Natural killer cell (primary cell): ENCODE measurements at regions not wholly inside any gene's neighbourhood (a gene's known extent, or its start where the extent isn't known, plus 50 kb on each side); places are given as distances from the start of the nearest gene placed in this dataset.

ENCODE experiments used
- ATAC-seq, 3 donors: fragments of 150-1000 bp in 2 of 3; fragments of 200-7000 bp in 1 of 3; cut with Tn5 transposase; 1 replicate in 1 of 3; 2 replicates in 2 of 3; pipeline ENCODE4 v1.10.0; 2021; ENCODE audit warnings: mild to moderate bottlenecking in 2 of 3, moderate library complexity in 2 of 3
- DNase-seq, 2 donors: peaks; one replicate each; pipeline versions ENCODE4 v3.0.0 to v3.0.0-alpha.2; 2013 to 2021; ENCODE audit warnings: mixed read lengths in 1 of 2
- H3K27ac ChIP-seq: one replicate; pipeline ENCODE4 v1.5.1; 2013; ENCODE audit warnings: mild to moderate bottlenecking, low read length
- H3K27me3 ChIP-seq: one replicate; pipeline ENCODE4 v1.6.1; 2013; ENCODE audit warnings: low read length; ENCODE audit not compliant: control insufficient read depth, insufficient read depth
- H3K36me3 ChIP-seq: one replicate; pipeline ENCODE4 v1.6.1; 2013; ENCODE audit warnings: low read length; ENCODE audit not compliant: control insufficient read depth, insufficient read depth
- H3K4me1 ChIP-seq: one replicate; pipeline ENCODE4 v1.6.1; 2013; ENCODE audit warnings: low read length; ENCODE audit not compliant: control insufficient read depth, insufficient read depth
- H3K4me3 ChIP-seq: one replicate; pipeline ENCODE4 v1.5.1; 2013; ENCODE audit warnings: low read length
- H3K9me3 ChIP-seq: one replicate; pipeline ENCODE4 v1.6.1; 2013; ENCODE audit warnings: low read length; ENCODE audit not compliant: control insufficient read depth, insufficient read depth
- H3K27ac Mint-ChIP-seq, 2 donors: one replicate each; pipeline ENCODE4 v1.8.0; 2022; ENCODE audit warnings: mild to moderate bottlenecking in 2 of 2, mixed read lengths in 2 of 2, moderate library complexity in 1 of 2
- H3K27me3 Mint-ChIP-seq, 2 donors: one replicate each; pipeline ENCODE4 v1.8.0; 2022; ENCODE audit warnings: low read depth in 2 of 2, mixed read lengths in 2 of 2
- H3K36me3 Mint-ChIP-seq: one replicate; pipeline ENCODE4 v1.8.0; 2022; ENCODE audit warnings: mixed read lengths
- H3K4me1 Mint-ChIP-seq, 2 donors: one replicate each; pipeline ENCODE4 v1.8.0; 2022; ENCODE audit warnings: mixed read lengths in 2 of 2
- H3K4me3 Mint-ChIP-seq: one replicate; pipeline ENCODE4 v1.8.0; 2022; ENCODE audit warnings: mild to moderate bottlenecking, moderate library complexity, mixed read lengths
- H3K9me3 Mint-ChIP-seq, 2 donors: one replicate each; pipeline ENCODE4 v1.8.0; 2022; ENCODE audit warnings: mixed read lengths in 2 of 2
- WGBS: methylation state at CpG from one replicate; pipeline ENCODE4 v1.1.7; 2013; ENCODE audit warnings: missing lambda C conversion rate; ENCODE audit not compliant: insufficient coverage; 5-methylcytosine and 5-hydroxymethylcytosine counted together
- intact Hi-C: fragments of 100-400 bp; cut with micrococcal nuclease; formaldehyde crosslinking; loops from one replicate; pipeline ENCODE4 v1.14.2; 2022
- TF ChIP-seq, protein P1 (sequence below): fragments of 200-600 bp; IDR thresholded peaks from one replicate; pipeline ENCODE4 v1.8.0; 2022; ENCODE audit warnings: antibody characterized with exemption

DNA sequence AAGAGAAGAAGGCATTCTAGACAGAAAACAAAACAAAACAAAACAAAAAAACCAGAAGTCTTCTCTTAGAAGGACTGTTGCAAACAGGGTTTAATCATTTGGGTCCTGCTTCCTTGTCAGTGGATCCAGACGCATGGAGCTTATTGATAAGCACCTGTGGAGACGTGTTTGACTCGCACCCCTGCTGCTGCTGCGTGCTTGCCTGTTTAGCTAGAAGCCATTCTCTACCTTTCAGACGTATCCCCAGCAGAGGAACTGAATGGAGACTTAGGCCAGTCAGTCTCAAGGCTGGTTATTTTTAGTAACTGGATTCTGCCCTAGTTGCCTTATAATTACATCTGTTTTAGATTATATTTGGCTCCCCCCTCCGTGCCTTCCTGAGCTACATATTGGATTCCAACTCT, 186.1 kb upstream of the EEA1 start:
- Mint-ChIP-seq H3K27ac (no peak overlapping the region), H3K4me1 (no peaks in the 10 kb centered on the region), H3K27me3 (peaks cover 4 to 12% of the 10 kb centered on the region in 2 donors), H3K9me3 (no peaks in the 10 kb centered on the region), H3K36me3 (no peaks in the 10 kb centered on the region), H3K4me3 (no peak overlapping the region)
- TF ChIP-seq, protein P1, sequence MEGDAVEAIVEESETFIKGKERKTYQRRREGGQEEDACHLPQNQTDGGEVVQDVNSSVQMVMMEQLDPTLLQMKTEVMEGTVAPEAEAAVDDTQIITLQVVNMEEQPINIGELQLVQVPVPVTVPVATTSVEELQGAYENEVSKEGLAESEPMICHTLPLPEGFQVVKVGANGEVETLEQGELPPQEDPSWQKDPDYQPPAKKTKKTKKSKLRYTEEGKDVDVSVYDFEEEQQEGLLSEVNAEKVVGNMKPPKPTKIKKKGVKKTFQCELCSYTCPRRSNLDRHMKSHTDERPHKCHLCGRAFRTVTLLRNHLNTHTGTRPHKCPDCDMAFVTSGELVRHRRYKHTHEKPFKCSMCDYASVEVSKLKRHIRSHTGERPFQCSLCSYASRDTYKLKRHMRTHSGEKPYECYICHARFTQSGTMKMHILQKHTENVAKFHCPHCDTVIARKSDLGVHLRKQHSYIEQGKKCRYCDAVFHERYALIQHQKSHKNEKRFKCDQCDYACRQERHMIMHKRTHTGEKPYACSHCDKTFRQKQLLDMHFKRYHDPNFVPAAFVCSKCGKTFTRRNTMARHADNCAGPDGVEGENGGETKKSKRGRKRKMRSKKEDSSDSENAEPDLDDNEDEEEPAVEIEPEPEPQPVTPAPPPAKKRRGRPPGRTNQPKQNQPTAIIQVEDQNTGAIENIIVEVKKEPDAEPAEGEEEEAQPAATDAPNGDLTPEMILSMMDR = no peak
- H3K27me3 ChIP-seq = no peaks in the 10 kb centered on the region
- H3K27ac ChIP-seq = no peak overlapping the region
- no peak for ATAC-seq
- no peaks in the 10 kb centered on the region for H3K36me3 ChIP-seq
- DNase-seq = no peak
- H3K9me3 ChIP-seq = no peaks in the 10 kb centered on the region
- intact Hi-C loops = no loop called here
- WGBS = 74% methylated on average over 6 of the region's 6 CpGs
- no peak overlapping the region for H3K4me3 ChIP-seq
- H3K4me1 ChIP-seq = no peaks in the 10 kb centered on the region

DNA sequence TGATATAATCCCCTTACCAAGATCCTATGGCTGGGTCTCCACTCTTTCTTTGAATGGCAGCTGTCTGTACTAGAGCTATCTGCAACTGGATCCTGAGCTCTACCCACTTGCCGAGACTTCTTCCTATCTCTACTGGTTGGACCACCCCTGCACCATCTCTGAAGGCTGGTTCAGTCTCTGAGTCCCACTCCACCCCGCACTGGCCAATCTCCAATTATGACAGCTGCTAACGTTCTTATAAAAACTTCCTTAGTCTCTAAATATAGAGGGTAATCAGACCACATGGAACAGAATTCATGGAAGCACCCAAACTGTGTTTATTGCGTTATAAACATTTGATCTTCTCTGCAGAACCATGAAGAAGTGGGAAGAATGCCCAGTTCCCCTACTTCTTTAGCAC, 186.6 kb upstream of the EEA1 start:
- intact Hi-C loops = no loop called here
- no peaks in the 10 kb centered on the region for H3K27me3 ChIP-seq
- no peaks in the 10 kb centered on the region for H3K9me3 ChIP-seq
- no peak for ATAC-seq
- no peak overlapping the region for H3K4me3 Mint-ChIP-seq
- H3K4me3 ChIP-seq = no peak overlapping the region
- TF ChIP-seq, protein P1 = no peak
- no peaks in the 10 kb centered on the region for H3K4me1 ChIP-seq
- H3K27ac ChIP-seq = no peak overlapping the region
- H3K4me1 Mint-ChIP-seq = no peaks in the 10 kb centered on the region
- WGBS = 82% methylated on average over 4 of the region's 4 CpGs
- no peaks in the 10 kb centered on the region for H3K9me3 Mint-ChIP-seq
- H3K27ac Mint-ChIP-seq = no peak overlapping the region
- H3K36me3 Mint-ChIP-seq = no peaks in the 10 kb centered on the region
- H3K27me3 Mint-ChIP-seq = peaks cover 4 to 12% of the 10 kb centered on the region in 2 donors
- DNase-seq = no peak
- H3K36me3 ChIP-seq = no peaks in the 10 kb centered on the region

DNA sequence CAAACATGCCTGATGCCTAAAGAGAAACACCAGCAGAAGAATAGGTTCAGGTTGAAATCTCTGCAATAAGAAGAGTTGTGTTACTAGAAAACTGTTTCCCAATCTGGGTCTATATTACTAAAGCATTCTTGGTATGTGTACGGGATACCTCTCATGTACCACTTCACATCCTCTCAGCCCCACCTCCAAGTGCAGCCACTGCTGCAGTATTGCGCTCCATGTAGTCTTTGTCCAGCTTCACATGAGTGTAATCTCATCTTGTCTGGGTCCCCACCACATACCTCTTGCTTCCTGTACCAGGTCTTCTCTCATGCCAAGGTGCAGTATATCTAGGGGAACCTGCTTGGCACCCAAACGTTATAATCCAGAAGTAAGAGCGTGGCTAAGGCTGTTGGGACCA, 187.5 kb upstream of the EEA1 start:
- no peaks in the 10 kb centered on the region for H3K9me3 Mint-ChIP-seq
- WGBS = 80% methylated on average over 4 of the region's 4 CpGs
- no peak overlapping the region for H3K27ac Mint-ChIP-seq
- DNase-seq = no peak
- H3K27me3 ChIP-seq = no peaks in the 10 kb centered on the region
- H3K27me3 Mint-ChIP-seq = peaks cover 4 to 12% of the 10 kb centered on the region in 2 donors
- H3K36me3 ChIP-seq = no peaks in the 10 kb centered on the region
- ATAC-seq = no peak
- no peak overlapping the region for H3K4me3 Mint-ChIP-seq
- no peak overlapping the region for H3K27ac ChIP-seq
- H3K36me3 Mint-ChIP-seq = no peaks in the 10 kb centered on the region
- intact Hi-C loops = no loop called here
- TF ChIP-seq, protein P1 = no peak
- H3K4me1 ChIP-seq = no peaks in the 10 kb centered on the region
- H3K9me3 ChIP-seq = no peaks in the 10 kb centered on the region
- H3K4me3 ChIP-seq = no peak overlapping the region
- H3K4me1 Mint-ChIP-seq = no peaks in the 10 kb centered on the region

DNA sequence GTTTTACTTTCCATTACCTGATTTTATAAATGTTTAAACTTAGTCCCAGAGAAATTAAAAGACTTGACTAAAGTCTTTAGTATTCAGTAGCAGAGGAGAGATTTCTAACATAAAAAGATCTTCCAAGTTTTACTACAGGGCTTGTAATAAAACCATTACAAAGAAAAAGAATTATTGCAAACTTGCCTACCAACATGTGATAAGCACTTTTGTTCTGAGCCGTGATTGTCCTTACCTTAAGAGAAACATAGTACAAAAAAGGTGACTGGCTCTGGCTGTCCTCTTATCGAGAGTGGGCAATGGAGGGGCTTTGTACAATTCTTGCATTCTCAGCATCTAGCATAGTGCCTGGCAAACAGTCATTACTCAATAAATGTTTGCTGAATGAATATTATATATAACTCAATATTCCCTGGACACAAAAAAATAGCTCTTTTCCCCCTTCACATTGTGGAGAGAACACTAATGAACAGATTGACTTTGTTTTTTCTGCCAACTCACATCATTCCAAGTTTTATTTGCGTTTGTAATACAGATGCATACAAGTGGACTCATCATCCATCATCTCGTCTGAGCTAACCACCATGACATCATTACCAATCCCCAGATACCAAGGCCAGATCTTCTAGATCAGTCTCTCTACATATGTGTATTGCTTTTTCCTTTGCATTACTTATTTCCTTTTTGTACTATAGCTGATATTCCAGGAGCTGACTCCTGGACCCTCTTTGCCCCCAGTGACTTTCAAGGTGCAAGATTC, 192.8 kb upstream of the EEA1 start:
- DNase-seq (no peak), ATAC-seq (no peak)
- TF ChIP-seq, protein P1 = no peak
- intact Hi-C loops = no loop called here
- Histone ChIP-seq H3K4me3 (no peak overlapping the region), H3K27me3 (no peaks in the 10 kb centered on the region), H3K27ac (no peak overlapping the region), H3K36me3 (no peaks in the 10 kb centered on the region), H3K4me1 (peaks cover 3% of the 10 kb centered on the region), H3K9me3 (no peaks in the 10 kb centered on the region)
- H3K36me3 Mint-ChIP-seq = no peaks in the 10 kb centered on the region
- H3K9me3 Mint-ChIP-seq = no peaks in the 10 kb centered on the region
- no peak overlapping the region for H3K4me3 Mint-ChIP-seq
- no peak overlapping the region for H3K27ac Mint-ChIP-seq
- peaks cover 4 to 12% of the 10 kb centered on the region in 2 donors for H3K27me3 Mint-ChIP-seq
- no peaks in the 10 kb centered on the region for H3K4me1 Mint-ChIP-seq
- 86% methylated on average over 4 of the region's 4 CpGs for WGBS
